ENCODE measurements at regions not wholly inside any gene's neighbourhood (a gene's known extent, or its start where the extent isn't known, plus 50 kb on each side); places are given as distances from the start of the nearest gene placed in this dataset.

GRCh38 chr3:4006288-4006687 is 207.1 kb downstream of the LRRN1 start:
- Histone ChIP-seq H3K36me3 (ENCODE audit: insufficient read depth, low read length) (no peaks in the 10 kb centered on the region), H3K4me3 (ENCODE audit: low read depth, low read length, poor library complexity, severe bottlenecking) (no peak overlapping the region), H3K27ac (ENCODE audit: low read depth, low read length, poor library complexity, severe bottlenecking) (no peak overlapping the region), H3K9me3 (ENCODE audit: low read length) (no peaks in the 10 kb centered on the region), H3K9me2 (ENCODE audit: insufficient read depth, low read length) (no peaks in the 10 kb centered on the region), H3K4me1 (ENCODE audit: insufficient read depth, low read length, poor library complexity, severe bottlenecking) (no peaks in the 10 kb centered on the region), H3K79me2 (ENCODE audit: insufficient read depth, low read depth, low read length) (no peaks in the 10 kb centered on the region), H2AFZ (ENCODE audit: low read length) (no peak overlapping the region), H3K4me2 (ENCODE audit: low read length) (no peak overlapping the region), H4K20me1 (ENCODE audit: insufficient read depth, low read length) (no peaks in the 10 kb centered on the region)
- intact Hi-C loops (cut with micrococcal nuclease; ENCODE audit: unreplicated experiment) = no loop called here
- no TSS peak for BruUV-seq (replicated peaks)
- no peak for DNase-seq (ENCODE audit: low spot score)
- ChIA-PET POLR2A (no interaction called here), CTCF (ENCODE audit: unreplicated experiment) (no interaction called here)
- TF ChIP-seq CTCF (conservative IDR thresholded peaks at IDR 0.05; ENCODE audit: low read length) = no peak
- TF ChIP-seq EZH2phosphoT487 (IDR thresholded peaks at IDR 0.05; ENCODE audit: borderline replicate concordance, low read depth, low read length) = no peak

- Histone ChIP-seq H3K4me3 (ENCODE audit: low read depth, low read length, poor library complexity, severe bottlenecking) (no peak overlapping the region), H3K9me2 (ENCODE audit: insufficient read depth, low read length) (no peaks in the 10 kb centered on the region), H3K36me3 (ENCODE audit: insufficient read depth, low read length) (no peaks in the 10 kb centered on the region), H3K79me2 (ENCODE audit: insufficient read depth, low read depth, low read length) (no peaks in the 10 kb centered on the region), H2AFZ (ENCODE audit: low read length) (no peak overlapping the region), H3K27ac (ENCODE audit: low read depth, low read length, poor library complexity, severe bottlenecking) (no peak overlapping the region), H3K4me1 (ENCODE audit: insufficient read depth, low read length, poor library complexity, severe bottlenecking) (no peaks in the 10 kb centered on the region), H3K9me3 (ENCODE audit: low read length) (no peaks in the 10 kb centered on the region), H3K4me2 (ENCODE audit: low read length) (no peak overlapping the region), H4K20me1 (ENCODE audit: insufficient read depth, low read length) (no peaks in the 10 kb centered on the region)
- ChIA-PET CTCF (ENCODE audit: unreplicated experiment) (no interaction called here), POLR2A (interaction anchor here (0.7 to 0.9 kb wide), 2 partner anchors 11 to 152 kb away, joined by 3 to 4 read pairs; no protein-coding TSS in a partner anchor)
- TF ChIP-seq EZH2phosphoT487 (IDR thresholded peaks at IDR 0.05; ENCODE audit: borderline replicate concordance, low read depth, low read length) (no peak), CTCF (conservative IDR thresholded peaks at IDR 0.05; ENCODE audit: low read length) (no peak)
- DNase-seq (ENCODE audit: low spot score) = no peak
- intact Hi-C loops (cut with micrococcal nuclease; ENCODE audit: unreplicated experiment) = no loop called here
- no TSS peak for BruUV-seq (replicated peaks)
These were observed 209.0 kb downstream of the LRRN1 start for GRCh38 chr3:4008205-4008604.

- intact Hi-C loops (cut with micrococcal nuclease; ENCODE audit: unreplicated experiment) = no loop called here
These were observed 211.9 kb downstream of the LRRN1 start for GRCh38 chr3:4011166-4011565.

More at GRCh38 chr3:4011166-4011565, 211.9 kb downstream of the LRRN1 start:
- Histone ChIP-seq H3K79me2 (ENCODE audit: insufficient read depth, low read depth, low read length) (no peaks in the 10 kb centered on the region), H3K4me3 (ENCODE audit: low read depth, low read length, poor library complexity, severe bottlenecking) (no peak overlapping the region), H3K4me1 (ENCODE audit: insufficient read depth, low read length, poor library complexity, severe bottlenecking) (no peaks in the 10 kb centered on the region), H3K27ac (ENCODE audit: low read depth, low read length, poor library complexity, severe bottlenecking) (no peak overlapping the region), H3K4me2 (ENCODE audit: low read length) (no peak overlapping the region), H2AFZ (ENCODE audit: low read length) (no peak overlapping the region), H4K20me1 (ENCODE audit: insufficient read depth, low read length) (no peaks in the 10 kb centered on the region), H3K36me3 (ENCODE audit: insufficient read depth, low read length) (no peaks in the 10 kb centered on the region), H3K9me2 (ENCODE audit: insufficient read depth, low read length) (no peaks in the 10 kb centered on the region), H3K9me3 (ENCODE audit: low read length) (no peaks in the 10 kb centered on the region)
- TF ChIP-seq CTCF (conservative IDR thresholded peaks at IDR 0.05; ENCODE audit: low read length) (no peak), EZH2phosphoT487 (IDR thresholded peaks at IDR 0.05; ENCODE audit: borderline replicate concordance, low read depth, low read length) (no peak)
- no peak for DNase-seq (ENCODE audit: low spot score)
- BruUV-seq (replicated peaks) = no TSS peak
- CTCF ChIA-PET (ENCODE audit: unreplicated experiment) = no interaction called here
- POLR2A ChIA-PET = no interaction called here
